ENCODE measurements at regions not wholly inside any gene's neighbourhood (a gene's known extent, or its start where the extent isn't known, plus 50 kb on each side); places are given as distances from the start of the nearest gene placed in this dataset.

GRCh38 chr1:157442065-157442464, 110.2 kb downstream of the FCRL5 start:
- Histone ChIP-seq H3K79me2 (ENCODE audit: control insufficient read depth, insufficient read depth, low read length) (no peaks in the 10 kb centered on the region), H3K4me3 (replicated peaks in 1 of 4; ENCODE audit: control extremely low read depth in 1 of 4, insufficient read depth in 1 of 4, low read depth in 3 of 4, low read length in 4 of 4) (no peak overlapping the region), H3K4me1 (ENCODE audit: control insufficient read depth, extremely low read depth, insufficient read depth, low read length) (no peaks in the 10 kb centered on the region)

GRCh38 chr1:157439302-157439954, 112.9 kb downstream of the FCRL5 start:
- Histone ChIP-seq H3K4me3 (replicated peaks in 1 of 4; ENCODE audit: control extremely low read depth in 1 of 4, insufficient read depth in 1 of 4, low read depth in 3 of 4, low read length in 4 of 4) (no peak overlapping the region), H4K20me1 (ENCODE audit: control insufficient read depth, extremely low read depth, insufficient read depth, low read length) (no peaks in the 10 kb centered on the region), H3K4me1 (ENCODE audit: control insufficient read depth, extremely low read depth, insufficient read depth, low read length) (no peaks in the 10 kb centered on the region), H2AFZ (ENCODE audit: low read length) (no peak overlapping the region), H3K79me2 (ENCODE audit: control insufficient read depth, insufficient read depth, low read length) (no peaks in the 10 kb centered on the region), H3K9me3 (ENCODE audit: control insufficient read depth, insufficient read depth, low read depth, low read length) (no peaks in the 10 kb centered on the region), H3K27me3 (ENCODE audit: control insufficient read depth, insufficient read depth, low read length) (no peaks in the 10 kb centered on the region), H3K9ac (ENCODE audit: insufficient read depth, low read length) (no peak overlapping the region), H3K4me2 (ENCODE audit: extremely low read depth, insufficient read depth, low read length) (no peak overlapping the region), H3K36me3 (ENCODE audit: control insufficient read depth, insufficient read depth, low read length) (no peaks in the 10 kb centered on the region), H3K27ac (ENCODE audit: insufficient read depth, low read length) (no peak overlapping the region)
- TF ChIP-seq CTCF (conservative IDR thresholded peaks at IDR 0.05 in 1 of 2, IDR thresholded peaks at IDR 0.05 in 1 of 2; ENCODE audit: low read depth in 1 of 2, low read length in 2 of 2) = no peak
- TF ChIP-seq EZH2 (IDR thresholded peaks at IDR 0.05; ENCODE audit: low read length, missing control alignments) = no peak
- DNase-seq (ENCODE audit: low read depth in 2 of 2) = no peak

More at GRCh38 chr1:157442065-157442464, 110.2 kb downstream of the FCRL5 start:
- Histone ChIP-seq H3K9ac (ENCODE audit: insufficient read depth, low read length) (no peak overlapping the region), H3K27ac (ENCODE audit: insufficient read depth, low read length) (no peak overlapping the region), H4K20me1 (ENCODE audit: control insufficient read depth, extremely low read depth, insufficient read depth, low read length) (no peaks in the 10 kb centered on the region), H2AFZ (ENCODE audit: low read length) (no peak overlapping the region), H3K4me2 (ENCODE audit: extremely low read depth, insufficient read depth, low read length) (no peak overlapping the region), H3K9me3 (ENCODE audit: control insufficient read depth, insufficient read depth, low read depth, low read length) (no peaks in the 10 kb centered on the region), H3K27me3 (ENCODE audit: control insufficient read depth, insufficient read depth, low read length) (no peaks in the 10 kb centered on the region), H3K36me3 (ENCODE audit: control insufficient read depth, insufficient read depth, low read length) (no peaks in the 10 kb centered on the region)
- TF ChIP-seq EZH2 (IDR thresholded peaks at IDR 0.05; ENCODE audit: low read length, missing control alignments) = no peak
- no peak for TF ChIP-seq CTCF (conservative IDR thresholded peaks at IDR 0.05 in 1 of 2, IDR thresholded peaks at IDR 0.05 in 1 of 2; ENCODE audit: low read depth in 1 of 2, low read length in 2 of 2)
- no peak for DNase-seq (ENCODE audit: low read depth in 2 of 2)

- DNase-seq (ENCODE audit: low read depth in 2 of 2) = no peak
- H3K9me3 ChIP-seq (ENCODE audit: control insufficient read depth, insufficient read depth, low read depth, low read length) = no peaks in the 10 kb centered on the region
- H3K79me2 ChIP-seq (ENCODE audit: control insufficient read depth, insufficient read depth, low read length) = no peaks in the 10 kb centered on the region
- no peaks in the 10 kb centered on the region for H3K36me3 ChIP-seq (ENCODE audit: control insufficient read depth, insufficient read depth, low read length)
- no peaks in the 10 kb centered on the region for H3K27me3 ChIP-seq (ENCODE audit: control insufficient read depth, insufficient read depth, low read length)
- H4K20me1 ChIP-seq (ENCODE audit: control insufficient read depth, extremely low read depth, insufficient read depth, low read length) = no peaks in the 10 kb centered on the region
- no peak overlapping the region for H3K9ac ChIP-seq (ENCODE audit: insufficient read depth, low read length)
- H3K4me3 ChIP-seq (replicated peaks in 1 of 4; ENCODE audit: control extremely low read depth in 1 of 4, insufficient read depth in 1 of 4, low read depth in 3 of 4, low read length in 4 of 4) = no peak overlapping the region
- no peak overlapping the region for H3K27ac ChIP-seq (ENCODE audit: insufficient read depth, low read length)
- no peak overlapping the region for H3K4me2 ChIP-seq (ENCODE audit: extremely low read depth, insufficient read depth, low read length)
- TF ChIP-seq EZH2 (IDR thresholded peaks at IDR 0.05; ENCODE audit: low read length, missing control alignments) (no peak), CTCF (conservative IDR thresholded peaks at IDR 0.05 in 1 of 2, IDR thresholded peaks at IDR 0.05 in 1 of 2; ENCODE audit: low read depth in 1 of 2, low read length in 2 of 2) (no peak)
- H2AFZ ChIP-seq (ENCODE audit: low read length) = no peak overlapping the region
- H3K4me1 ChIP-seq (ENCODE audit: control insufficient read depth, extremely low read depth, insufficient read depth, low read length) = no peaks in the 10 kb centered on the region
Observed at GRCh38 chr1:157438613-157439012, 113.7 kb downstream of the FCRL5 start.

Measured in fibroblast of lung (primary cell).